Kidney epithelial cell (primary cell): ENCODE measurements at regions not wholly inside any gene's neighbourhood (a gene's known extent, or its start where the extent isn't known, plus 50 kb on each side); places are given as distances from the start of the nearest gene placed in this dataset.

Experiments used
- DNase-seq: peaks from one replicate; pipeline ENCODE4 v3.0.0-alpha.2; 2010; ENCODE audit warnings: low read depth
- H3K27me3 ChIP-seq: 2 replicates; pipeline ENCODE4 v1.6.0; 2011; ENCODE audit warnings: low read length; ENCODE audit not compliant: control insufficient read depth, insufficient read depth
- H3K36me3 ChIP-seq: 2 replicates; pipeline ENCODE4 v1.5.1; 2011; ENCODE audit warnings: low read length; ENCODE audit not compliant: control insufficient read depth, insufficient read depth
- H3K4me3 ChIP-seq: 2 replicates; pipeline ENCODE4 v1.5.1; 2011; ENCODE audit warnings: low read depth, mild to moderate bottlenecking, control low read depth, low read length
- TF ChIP-seq, protein P1 (sequence below): IDR thresholded peaks from 2 replicates; pipeline ENCODE4 v1.5.1; 2011; ENCODE audit warnings: mild to moderate bottlenecking, moderate library complexity, low read length, control low read depth, inconsistent platforms; ENCODE audit not compliant: insufficient read depth, poor library complexity, severe bottlenecking

DNA sequence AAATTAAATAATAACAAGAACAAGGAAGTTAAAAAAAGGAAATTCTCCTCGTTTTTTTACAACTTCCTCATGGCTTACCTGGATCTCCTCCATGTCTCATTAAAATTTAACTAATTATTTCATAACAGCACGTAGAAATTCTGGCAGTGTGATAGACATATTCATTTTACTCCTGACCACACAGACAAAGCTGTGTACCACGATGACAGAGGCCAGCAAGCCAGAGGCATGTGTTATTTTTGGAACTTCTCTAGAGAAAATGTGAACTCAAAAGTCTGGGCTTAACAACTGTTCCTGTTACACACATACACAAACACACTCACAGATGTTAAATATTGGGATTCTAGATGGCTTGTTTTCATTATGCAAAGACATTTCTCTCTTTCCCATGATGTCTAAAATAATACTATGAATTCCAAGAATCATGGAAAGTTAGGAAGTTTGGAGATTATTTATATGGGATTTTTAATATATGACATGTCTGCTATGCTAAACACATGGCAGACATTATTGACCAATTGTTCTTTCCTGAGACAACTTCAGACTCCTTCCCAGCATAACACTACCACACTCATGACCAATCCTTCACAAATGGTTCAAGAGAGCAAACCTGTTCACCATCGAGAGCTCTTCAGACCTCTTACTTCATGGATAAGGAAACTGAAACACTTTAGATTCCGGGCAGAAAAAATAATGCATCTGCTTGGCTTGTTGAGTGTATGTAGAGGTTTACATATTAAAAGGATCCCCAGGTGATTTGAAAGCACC lies 158.7 kb downstream of the DACT1 start:
- Histone ChIP-seq H3K36me3 (no peaks in the 10 kb centered on the region), H3K27me3 (no peaks in the 10 kb centered on the region), H3K4me3 (no peak overlapping the region)
- DNase-seq, result no peak
- TF ChIP-seq, protein P1, sequence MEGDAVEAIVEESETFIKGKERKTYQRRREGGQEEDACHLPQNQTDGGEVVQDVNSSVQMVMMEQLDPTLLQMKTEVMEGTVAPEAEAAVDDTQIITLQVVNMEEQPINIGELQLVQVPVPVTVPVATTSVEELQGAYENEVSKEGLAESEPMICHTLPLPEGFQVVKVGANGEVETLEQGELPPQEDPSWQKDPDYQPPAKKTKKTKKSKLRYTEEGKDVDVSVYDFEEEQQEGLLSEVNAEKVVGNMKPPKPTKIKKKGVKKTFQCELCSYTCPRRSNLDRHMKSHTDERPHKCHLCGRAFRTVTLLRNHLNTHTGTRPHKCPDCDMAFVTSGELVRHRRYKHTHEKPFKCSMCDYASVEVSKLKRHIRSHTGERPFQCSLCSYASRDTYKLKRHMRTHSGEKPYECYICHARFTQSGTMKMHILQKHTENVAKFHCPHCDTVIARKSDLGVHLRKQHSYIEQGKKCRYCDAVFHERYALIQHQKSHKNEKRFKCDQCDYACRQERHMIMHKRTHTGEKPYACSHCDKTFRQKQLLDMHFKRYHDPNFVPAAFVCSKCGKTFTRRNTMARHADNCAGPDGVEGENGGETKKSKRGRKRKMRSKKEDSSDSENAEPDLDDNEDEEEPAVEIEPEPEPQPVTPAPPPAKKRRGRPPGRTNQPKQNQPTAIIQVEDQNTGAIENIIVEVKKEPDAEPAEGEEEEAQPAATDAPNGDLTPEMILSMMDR, result no peak

- DNase-seq, result no peak
- TF ChIP-seq, protein P1, result no peak
- Histone ChIP-seq H3K4me3 (no peak overlapping the region), H3K27me3 (no peaks in the 10 kb centered on the region), H3K36me3 (no peaks in the 10 kb centered on the region)
Measured at GRCh38 chr14:58797010-58797429, 159.3 kb downstream of the DACT1 start.

- no peak for DNase-seq
- H3K36me3 ChIP-seq, result no peaks in the 10 kb centered on the region
- TF ChIP-seq, protein P1, result no peak
- H3K27me3 ChIP-seq, result no peaks in the 10 kb centered on the region
- no peak overlapping the region for H3K4me3 ChIP-seq
Measured at GRCh38 chr14:58798173-58798572, 160.4 kb downstream of the DACT1 start.

DNA sequence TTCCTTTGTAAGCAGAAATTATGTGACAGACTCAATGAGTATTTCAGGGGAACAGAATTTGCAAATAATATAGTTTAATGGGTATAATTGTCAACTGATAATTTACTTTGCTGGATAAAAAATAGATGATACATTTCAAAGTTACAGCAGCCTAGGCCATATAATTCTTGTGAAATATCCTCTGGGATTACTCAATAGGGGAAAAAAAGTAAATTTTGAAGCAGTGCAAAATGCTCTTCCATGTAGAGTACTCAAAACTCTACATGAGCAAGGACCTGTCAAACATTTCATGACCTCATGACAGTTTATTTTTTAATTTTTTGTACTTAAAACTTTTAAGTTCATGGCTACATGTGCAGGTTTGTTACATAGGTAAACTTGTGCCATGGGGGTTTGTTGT lies 163.3 kb downstream of the DACT1 start:
- Histone ChIP-seq H3K27me3 (no peaks in the 10 kb centered on the region), H3K4me3 (no peak overlapping the region), H3K36me3 (no peaks in the 10 kb centered on the region)
- no peak for DNase-seq
- TF ChIP-seq, protein P1, result no peak

DNA sequence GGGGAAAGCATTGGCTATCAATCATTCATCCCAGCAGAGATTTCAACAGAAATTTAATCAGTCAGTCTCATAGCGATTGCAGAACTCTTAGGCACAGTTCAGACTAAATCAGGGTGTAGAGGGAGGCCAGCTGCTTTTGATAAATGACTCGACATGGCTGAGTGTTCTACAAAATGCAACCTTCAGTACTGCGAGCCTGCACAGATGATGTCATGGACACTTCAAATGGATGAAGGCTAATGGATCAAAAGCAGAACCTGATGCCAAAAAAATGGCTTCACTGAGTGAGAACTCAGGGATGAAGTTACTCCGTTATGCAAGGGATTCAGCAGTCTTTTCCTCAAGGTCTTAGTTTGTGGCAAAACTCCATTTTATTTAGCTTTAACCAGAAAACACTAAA lies 167.3 kb downstream of the DACT1 start:
- DNase-seq, result no peak
- no peak overlapping the region for H3K4me3 ChIP-seq
- H3K27me3 ChIP-seq, result no peaks in the 10 kb centered on the region
- no peaks in the 10 kb centered on the region for H3K36me3 ChIP-seq
- TF ChIP-seq, protein P1, result no peak
